SK-N-SH (cell line): ENCODE measurements at regions not wholly inside any gene's neighbourhood (a gene's known extent, or its start where the extent isn't known, plus 50 kb on each side); places are given as distances from the start of the nearest gene placed in this dataset.

Source experiments
- CTCF ChIA-PET: fragments of 300-600, 350-600 bp; formaldehyde crosslinking; extraction: SDS; loops from one replicate; lab custom pipeline; 2021; lab: Yijun Ruan, JAX
- POLR2A ChIA-PET: fragments of 350-600 bp; sonication (Branson Sonifier 250); formaldehyde crosslinking; extraction: SDS; loops from one replicate; lab custom pipeline; 2020; ENCODE audit warnings: antibody characterized with exemption, inconsistent platforms; lab: Yijun Ruan, JAX
- DNase-seq: peaks from one replicate; pipeline ENCODE4 v3.0.0; 2012
- H2AFZ ChIP-seq: fragments of 200-600 bp; sonication (generic); 2 replicates; pipeline ENCODE4 v1.8.1; 2016; ENCODE audit warnings: antibody characterized with exemption, mild to moderate bottlenecking, low read depth
- H3F3A ChIP-seq: fragments of 200-600 bp; sonication (generic); replicated peaks from 2 replicates; pipeline ENCODE3; 2016; ENCODE audit warnings: antibody characterized with exemption, mild to moderate bottlenecking; ENCODE audit not compliant: insufficient read depth
- H3K27ac ChIP-seq, 2 experiments: fragments of 200-500 bp in 1 of 2; fragments of 200-600 bp in 1 of 2; sonication (Bioruptor generic) in 1 of 2; sonication (generic), shearing (Covaris generic) in 1 of 2; 2 replicates each; pipeline versions ENCODE4 v1.5.1 to v1.6.1; 2014 to 2016; ENCODE audit warnings: low read depth in 2 of 2, inconsistent platforms in 1 of 2, low read length in 1 of 2, mild to moderate bottlenecking in 1 of 2, mixed read lengths in 1 of 2
- H3K27me3 ChIP-seq: fragments of 200-600 bp; sonication (generic), shearing (Covaris generic); 2 replicates; pipeline ENCODE4 v1.6.1; 2016; ENCODE audit warnings: mixed run types; ENCODE audit not compliant: insufficient read depth
- H3K36me3 ChIP-seq, 2 experiments: fragments of 200-500 bp in 1 of 2; fragments of 200-600 bp in 1 of 2; sonication (Bioruptor generic) in 1 of 2; sonication (generic) in 1 of 2; replicated peaks in 1 of 2; 2 replicates each; pipeline versions ENCODE3 to v1.5.1; 2014 to 2016; ENCODE audit warnings: low read length in 1 of 2, mild to moderate bottlenecking in 1 of 2; ENCODE audit not compliant: insufficient read depth in 2 of 2, control insufficient read depth in 1 of 2
- H3K4me1 ChIP-seq, 2 experiments: fragments of 200-500 bp in 1 of 2; fragments of 200-600 bp in 1 of 2; sonication (Bioruptor generic) in 1 of 2; sonication (generic), shearing (Covaris generic) in 1 of 2; 2 replicates each; pipeline versions ENCODE4 v1.5.1 to v1.6.1; 2014 to 2016; ENCODE audit warnings: low read depth in 1 of 2, low read length in 1 of 2, mixed run types in 1 of 2; ENCODE audit not compliant: insufficient read depth in 2 of 2, control insufficient read depth in 1 of 2
- H3K4me2 ChIP-seq: fragments of 200-600 bp; sonication (generic), shearing (Covaris generic); 2 replicates; pipeline ENCODE4 v1.6.1; 2017; ENCODE audit warnings: mixed run types
- H3K4me3 ChIP-seq, 2 experiments: fragments of 200-500 bp in 1 of 2; fragments of 200-600 bp in 1 of 2; sonication (Bioruptor generic) in 1 of 2; sonication (generic), shearing (Covaris generic) in 1 of 2; 2 replicates each; pipeline versions ENCODE4 v1.5.1 to v1.8.1; 2014 to 2016; ENCODE audit warnings: low read depth in 2 of 2, inconsistent platforms in 1 of 2, low read length in 1 of 2, mild to moderate bottlenecking in 1 of 2, mixed read lengths in 1 of 2, moderate library complexity in 1 of 2
- H3K79me2 ChIP-seq: fragments of 200-600 bp; sonication (generic); 2 replicates; pipeline ENCODE4 v1.8.1; 2017; ENCODE audit warnings: mild to moderate bottlenecking; ENCODE audit not compliant: insufficient read depth
- H3K9ac ChIP-seq: fragments of 200-600 bp; sonication (generic); 2 replicates; pipeline ENCODE4 v1.6.1; 2017; ENCODE audit warnings: mixed run types
- H3K9me2 ChIP-seq: fragments of 200-600 bp; sonication (generic); 2 replicates; pipeline ENCODE4 v1.6.1; 2017; ENCODE audit warnings: mixed run types
- H3K9me3 ChIP-seq: fragments of 200-600 bp; sonication (generic); 2 replicates; pipeline ENCODE4 v1.6.1; 2017; ENCODE audit warnings: mixed run types, mild to moderate bottlenecking, moderate library complexity
- H4K20me1 ChIP-seq: fragments of 200-600 bp; sonication (generic); 2 replicates; pipeline ENCODE4 v1.6.1; 2017; ENCODE audit warnings: mild to moderate bottlenecking, mixed run types; ENCODE audit not compliant: insufficient read depth
- CTCF ChIP-seq: fragments of 200-600 bp; sonication (generic); IDR thresholded peaks from 2 replicates; pipeline ENCODE4 v1.6.1; 2017; ENCODE audit warnings: antibody characterized with exemption, mild to moderate bottlenecking, moderate library complexity
- ELF1 ChIP-seq: IDR thresholded peaks from 2 replicates; pipeline ENCODE4 v1.4.0; 2012
- EP300 ChIP-seq, 2 experiments: IDR thresholded peaks; 2 replicates each; pipeline versions ENCODE4 v1.4.0 to v1.6.1; 2012; ENCODE audit warnings: borderline replicate concordance in 1 of 2, low read depth in 1 of 2, low read length in 1 of 2
- FOSL2 ChIP-seq: IDR thresholded peaks from 2 replicates; pipeline ENCODE4 v1.4.0; 2012; ENCODE audit warnings: low read depth, mild to moderate bottlenecking, moderate library complexity, borderline replicate concordance
- FOXM1 ChIP-seq: IDR thresholded peaks from 2 replicates; pipeline ENCODE4 v1.4.0; 2012; ENCODE audit warnings: low read depth, mild to moderate bottlenecking
- MEF2A ChIP-seq: IDR thresholded peaks from 2 replicates; pipeline ENCODE4 v1.4.0; 2012; ENCODE audit warnings: low read depth, borderline replicate concordance
- MXI1 ChIP-seq: IDR thresholded peaks from 2 replicates; pipeline ENCODE4 v1.6.1; 2012; ENCODE audit warnings: mild to moderate bottlenecking, low read depth, low read length, improper control_type of control experiment
- NFIC ChIP-seq: IDR thresholded peaks from 2 replicates; pipeline ENCODE4 v1.4.0; 2012; ENCODE audit warnings: borderline replicate concordance
- POLR2AphosphoS5 ChIP-seq: IDR thresholded peaks from 2 replicates; pipeline ENCODE4 v1.6.1; 2012; ENCODE audit warnings: low read depth, low read length
- SIN3A ChIP-seq: IDR thresholded peaks from 2 replicates; pipeline ENCODE4 v1.6.1; 2012; ENCODE audit warnings: low read depth, mild to moderate bottlenecking, low read length, moderate library complexity, borderline replicate concordance
- TEAD4 ChIP-seq: IDR thresholded peaks from 2 replicates; pipeline ENCODE4 v1.4.0; 2012; ENCODE audit warnings: mild to moderate bottlenecking, borderline replicate concordance; ENCODE audit not compliant: insufficient read depth
- USF2 ChIP-seq: fragments of 150-350 bp; IDR thresholded peaks from 2 replicates; pipeline ENCODE4 v1.6.1; 2017; ENCODE audit warnings: antibody characterized with exemption, low read length, low read depth, borderline replicate concordance
- YY1 ChIP-seq: IDR thresholded peaks from 2 replicates; pipeline ENCODE4 v1.4.0; 2012; ENCODE audit warnings: low read depth, mild to moderate bottlenecking
- ZBTB33 ChIP-seq: IDR thresholded peaks from 2 replicates; pipeline ENCODE4 v1.4.0; 2012; ENCODE audit warnings: low read depth, borderline replicate concordance
- WGBS: methylation state at CpG from one replicate; pipeline ENCODE4 v1.1.6; 2017; ENCODE audit warnings: low lambda C conversion rate; 5-methylcytosine and 5-hydroxymethylcytosine counted together

DNA sequence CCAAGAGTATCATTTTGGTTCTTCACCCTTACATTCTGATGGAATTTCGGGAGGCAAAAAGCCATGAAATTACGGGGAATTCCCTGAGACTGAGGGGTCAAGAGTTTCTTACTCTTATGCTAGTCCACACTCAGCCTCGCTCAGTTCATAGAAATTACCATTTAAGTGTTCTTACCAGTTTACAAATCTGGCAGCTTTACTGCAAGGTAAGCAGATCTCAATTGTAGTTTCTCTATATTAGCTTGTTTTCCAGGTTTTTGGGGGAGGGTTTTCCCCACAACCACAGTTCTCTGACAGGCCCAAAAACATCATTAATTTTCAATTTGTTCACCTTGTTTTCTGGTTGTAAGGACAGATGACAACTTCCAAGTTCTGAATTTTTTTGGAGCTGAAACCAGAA is 1028.4 kb downstream of the FAM181B start:
- H3K9me2 ChIP-seq, result no peaks in the 10 kb centered on the region; the same call in 1 of the 2 replicates
- POLR2A ChIA-PET, result no interaction called here
- no peak for TF ChIP-seq FOSL2
- no peak for TF ChIP-seq TEAD4
- TF ChIP-seq MEF2A, result no peak
- no peak for TF ChIP-seq POLR2AphosphoS5
- TF ChIP-seq FOXM1, result no peak
- TF ChIP-seq ELF1, result no peak
- no peak for TF ChIP-seq SIN3A
- no peak for TF ChIP-seq EP300 (IDR thresholded peaks at IDR 0.05; ENCODE audit: borderline replicate concordance in 1 of 2, low read depth in 1 of 2, low read length in 1 of 2)
- TF ChIP-seq ZBTB33, result no peak
- TF ChIP-seq MXI1, result no peak
- no peak for TF ChIP-seq YY1
- no peaks in the 10 kb centered on the region for H3K36me3 ChIP-seq
- H3K4me3 ChIP-seq, result no peak overlapping the region
- no peak overlapping the region for H3K9ac ChIP-seq
- H3K79me2 ChIP-seq, result no peaks in the 10 kb centered on the region
- H3K27me3 ChIP-seq, result no peaks in the 10 kb centered on the region
- no peaks in the 10 kb centered on the region for H4K20me1 ChIP-seq
- no peak overlapping the region for H3K27ac ChIP-seq
- H2AFZ ChIP-seq, result no peak overlapping the region
- DNase-seq, result no peak
- no peaks in the 10 kb centered on the region for H3K9me3 ChIP-seq
- no peak overlapping the region for H3K4me2 ChIP-seq
- WGBS, result 2% methylated on average over 3 of the region's 3 CpGs
- no peaks in the 10 kb centered on the region for H3K4me1 ChIP-seq
- H3F3A ChIP-seq, result no peaks in the 10 kb centered on the region
- CTCF ChIA-PET, result no interaction called here

DNA sequence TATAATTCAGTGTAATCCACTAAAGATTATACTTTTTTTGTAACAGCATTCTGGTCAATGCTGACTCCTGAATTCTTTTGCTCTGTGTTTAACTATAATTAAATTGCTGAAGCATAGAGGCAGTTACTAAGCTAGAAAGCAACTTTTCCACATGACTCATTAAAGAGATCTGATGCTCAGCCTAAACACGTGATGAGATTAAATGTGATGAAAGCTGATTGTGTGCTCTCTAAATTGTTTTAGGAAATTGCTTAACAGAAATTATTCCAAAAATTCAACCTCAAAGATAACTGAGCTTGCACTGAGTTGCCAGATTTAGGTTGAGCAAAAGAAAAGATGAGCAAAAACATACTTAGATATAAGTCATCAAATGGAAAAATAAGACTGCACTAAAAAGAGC is 1033.6 kb downstream of the FAM181B start:
- CTCF ChIA-PET, result no interaction called here
- no peaks in the 10 kb centered on the region for H3K79me2 ChIP-seq
- no peaks in the 10 kb centered on the region for H3K4me1 ChIP-seq
- no peak overlapping the region for H3K9ac ChIP-seq
- no peaks in the 10 kb centered on the region for H3K9me3 ChIP-seq
- no peak for DNase-seq
- H3K4me3 ChIP-seq, result no peak overlapping the region
- H3F3A ChIP-seq, result no peaks in the 10 kb centered on the region
- TF ChIP-seq CTCF, result no peak
- TF ChIP-seq ELF1, result no peak
- no peak for TF ChIP-seq USF2
- no peak for TF ChIP-seq NFIC
- no peak for TF ChIP-seq FOXM1
- POLR2A ChIA-PET, result no interaction called here
- no peaks in the 10 kb centered on the region for H3K27me3 ChIP-seq
- no peaks in the 10 kb centered on the region for H4K20me1 ChIP-seq
- WGBS, result 3% methylated on average over 1 of the region's 1 CpG
- no peak overlapping the region for H3K4me2 ChIP-seq
- H3K9me2 ChIP-seq, result no peaks in the 10 kb centered on the region; the same call in 1 of the 2 replicates
- no peak overlapping the region for H2AFZ ChIP-seq
- H3K27ac ChIP-seq, result no peak overlapping the region
- H3K36me3 ChIP-seq, result no peaks in the 10 kb centered on the region
